Smooth muscle cell of the brain vasculature (primary cell): ENCODE measurements at regions not wholly inside any gene's neighbourhood (a gene's known extent, or its start where the extent isn't known, plus 50 kb on each side); places are given as distances from the start of the nearest gene placed in this dataset.
"Not testable (repeated sequence)": the region's sequence is repeated elsewhere in the genome, so short reads cannot be mapped to it uniquely, and the experiment has no call there.

Experiments
- DNase-seq: peaks from one replicate; pipeline ENCODE4 v3.0.0-alpha.2; 2012; ENCODE audit warnings: low read depth, low spot score

- DNase-seq, result no peak
Observed at GRCh38 chr7:4437916-4438315, 244.2 kb upstream of the FOXK1 start.

DNA sequence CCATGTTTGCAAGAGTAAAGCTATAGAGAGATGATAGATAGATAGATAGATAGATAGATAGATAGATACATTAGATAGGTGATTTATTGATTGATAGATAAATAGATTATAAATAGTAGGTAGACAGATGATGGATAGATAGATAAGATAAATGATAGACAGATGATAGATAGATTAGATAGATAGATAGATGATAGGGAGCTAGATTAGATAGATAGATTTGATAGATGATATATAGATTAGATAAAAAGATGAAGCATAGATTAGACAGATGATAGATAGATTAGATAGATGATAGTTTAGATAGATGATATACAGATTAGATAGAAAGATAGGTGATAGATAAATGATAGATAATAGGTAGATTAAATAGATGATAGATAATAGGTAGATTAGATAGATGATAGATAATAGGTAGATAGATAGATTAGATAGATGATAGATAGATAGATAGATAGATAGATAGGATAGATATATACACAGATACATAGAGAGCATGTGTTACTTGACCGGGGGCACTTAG lies 243.3 kb upstream of the FOXK1 start:
- no peak for DNase-seq

DNA sequence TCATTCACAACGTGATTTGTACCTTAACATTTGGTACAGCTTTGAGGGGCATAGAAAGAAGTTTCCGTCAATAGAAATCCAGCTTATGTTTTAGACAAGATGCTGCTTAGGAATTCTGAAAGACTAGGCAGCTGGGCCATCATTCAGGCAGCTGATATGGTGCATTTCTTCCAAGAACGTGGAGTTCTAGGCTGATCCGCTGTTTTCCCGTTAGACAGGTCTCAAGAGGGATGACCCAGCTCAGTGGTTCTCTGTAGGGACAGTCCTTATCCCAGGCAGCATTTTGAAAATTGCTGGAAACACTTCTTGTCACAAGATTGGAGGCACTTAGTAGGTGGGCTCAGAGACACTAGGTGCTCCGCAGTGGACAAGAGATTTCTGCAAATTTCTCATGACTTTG lies 242.7 kb upstream of the FOXK1 start:
- no peak for DNase-seq

DNA sequence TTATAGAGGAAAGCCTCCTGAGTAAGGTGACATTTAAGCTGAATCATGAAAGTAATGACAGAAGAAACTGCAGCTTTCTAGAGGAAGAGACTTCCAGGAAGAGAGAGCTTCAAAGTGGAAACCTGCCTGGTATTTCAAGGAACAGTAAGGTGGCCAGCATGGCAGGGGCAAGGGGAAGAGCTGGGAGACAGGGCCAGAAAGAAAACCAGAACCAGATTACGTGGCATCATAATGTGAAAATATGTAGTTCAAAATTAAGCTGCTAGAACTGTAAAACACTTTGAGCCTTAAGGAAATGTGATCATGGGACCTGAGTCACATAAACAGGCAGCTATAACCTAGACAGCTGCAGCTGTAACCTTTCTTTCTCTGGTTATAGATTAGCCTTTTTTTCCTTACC lies 238.0 kb upstream of the FOXK1 start:
- no peak for DNase-seq

GRCh38 chr7:4445777-4446176 lies 236.3 kb upstream of the FOXK1 start:
- no peak for DNase-seq

GRCh38 chr7:4449263-4449662 lies 232.8 kb upstream of the FOXK1 start:
- DNase-seq, result no peak

DNA sequence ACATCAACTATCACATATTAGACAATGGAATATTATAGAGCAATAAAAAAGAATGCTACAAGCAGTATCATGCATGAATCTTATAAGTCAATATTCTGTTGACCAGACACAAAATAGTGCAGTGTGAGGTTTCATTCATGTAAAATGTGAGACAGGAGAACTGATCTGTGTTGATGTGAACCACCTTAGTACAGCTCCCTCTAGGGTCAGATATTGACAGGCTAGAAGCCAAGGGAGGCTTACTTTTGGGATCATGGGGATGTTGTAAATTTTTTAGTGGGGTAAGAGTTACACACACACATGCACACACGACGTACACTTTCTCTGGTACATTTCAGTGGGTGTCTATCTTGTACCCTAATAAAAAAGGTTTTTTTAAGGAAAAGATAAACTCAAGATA lies 231.6 kb upstream of the FOXK1 start:
- DNase-seq, result no peak

DNA sequence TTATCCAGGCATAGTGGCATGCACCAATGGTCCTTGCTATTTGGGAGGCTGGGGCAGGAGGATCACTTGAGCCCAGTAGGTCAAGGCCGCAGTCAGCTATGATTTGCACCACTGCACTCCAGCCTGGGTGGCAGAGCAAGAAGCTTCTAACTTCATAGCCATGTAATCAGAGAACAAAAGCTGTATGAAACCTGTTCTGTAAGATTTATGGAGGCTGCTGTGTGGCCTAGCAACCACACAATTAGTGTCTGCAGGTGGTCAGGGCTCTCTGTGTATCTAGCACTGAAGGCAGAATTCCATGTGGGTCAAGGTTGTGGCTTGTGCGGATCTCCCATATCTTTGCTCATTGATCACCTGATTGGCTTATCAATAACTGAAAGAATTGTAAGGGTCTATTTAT lies 221.5 kb upstream of the FOXK1 start:
- DNase-seq, result no peak

DNA sequence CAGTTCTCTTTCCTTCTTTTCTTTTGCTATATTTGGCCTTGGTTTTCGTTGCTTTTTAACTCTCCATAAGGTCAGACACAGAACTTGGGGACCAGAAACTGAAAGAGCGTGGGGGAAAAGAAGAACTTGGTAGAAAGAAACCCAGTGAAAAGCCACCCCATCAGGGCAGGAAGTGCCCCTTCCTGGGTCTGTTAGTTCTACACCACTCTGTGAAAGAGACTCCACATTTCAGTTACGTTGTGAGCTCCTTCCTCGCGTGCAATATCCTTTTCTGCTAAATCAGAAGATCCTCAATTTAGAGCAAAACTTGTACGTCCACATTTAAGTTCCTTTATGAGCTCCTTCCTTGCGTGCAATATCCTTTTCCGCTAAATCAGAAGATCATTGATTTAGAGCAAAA lies 220.6 kb upstream of the FOXK1 start:
- no peak for DNase-seq

GRCh38 chr7:4468320-4469102 lies 213.6 kb upstream of the FOXK1 start:
- DNase-seq, result no peak

GRCh38 chr7:4470246-4470645 lies 211.8 kb upstream of the FOXK1 start:
- no peak for DNase-seq

- no peak for DNase-seq
Observed at GRCh38 chr7:4472728-4473127, 209.4 kb upstream of the FOXK1 start.

DNA sequence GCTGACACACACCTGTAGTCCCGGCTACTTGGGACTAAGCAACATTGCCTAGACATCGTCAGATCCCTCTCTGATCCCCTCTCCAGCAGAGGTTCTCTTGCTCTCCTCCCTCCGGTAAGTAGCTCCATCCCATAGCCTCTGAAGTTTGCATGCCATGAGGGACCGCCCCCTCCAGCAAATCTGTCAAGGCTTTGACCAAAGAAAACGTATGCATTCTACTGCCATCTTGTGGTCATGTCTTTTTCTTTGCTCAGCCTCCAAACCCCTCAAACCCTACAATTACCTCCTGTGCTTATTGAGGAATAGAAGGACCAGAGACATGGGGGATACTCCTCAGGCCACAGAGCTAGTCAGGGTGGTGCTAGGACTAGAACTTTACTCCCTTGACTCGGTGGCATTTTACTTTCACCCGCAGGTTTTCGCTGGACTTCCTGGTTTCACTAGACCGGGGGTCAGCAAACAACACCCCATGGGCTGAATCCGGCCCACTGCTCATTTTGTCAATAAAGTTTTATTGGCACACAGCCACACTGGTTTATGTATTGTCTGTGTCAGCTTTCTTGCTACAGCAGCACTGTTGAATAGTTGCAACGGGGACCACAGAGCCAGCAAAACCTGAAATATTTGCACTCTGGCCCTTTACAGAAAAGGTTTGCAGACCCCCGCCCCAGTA lies 202.6 kb upstream of the FOXK1 start:
- DNase-seq, result peak; percentile 10

- not testable (repeated sequence) for DNase-seq
Observed at GRCh38 chr7:4480131-4480530, 202.0 kb upstream of the FOXK1 start.

DNA sequence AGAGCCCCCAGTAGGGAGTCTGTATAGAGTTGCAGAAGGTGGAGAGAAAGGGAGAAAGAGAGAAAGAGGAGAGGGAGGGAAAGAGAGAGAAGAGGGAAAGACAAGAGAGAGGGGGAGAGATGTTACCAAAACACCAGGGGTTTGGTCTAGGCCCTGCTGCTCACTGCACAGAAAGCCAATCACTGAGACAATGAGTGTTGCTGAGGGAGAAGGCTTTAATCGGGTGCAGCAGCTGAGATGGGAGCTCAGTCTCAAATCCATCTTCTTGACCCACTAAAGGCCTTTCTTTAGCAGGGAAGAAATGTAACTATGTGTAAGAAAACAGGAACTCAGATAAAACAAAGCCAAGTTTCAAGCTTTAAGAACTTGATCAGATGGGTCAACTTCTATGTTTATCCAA lies 198.2 kb upstream of the FOXK1 start:
- DNase-seq, result no peak

GRCh38 chr7:4484545-4484944 lies 197.6 kb upstream of the FOXK1 start:
- DNase-seq, result no peak

DNA sequence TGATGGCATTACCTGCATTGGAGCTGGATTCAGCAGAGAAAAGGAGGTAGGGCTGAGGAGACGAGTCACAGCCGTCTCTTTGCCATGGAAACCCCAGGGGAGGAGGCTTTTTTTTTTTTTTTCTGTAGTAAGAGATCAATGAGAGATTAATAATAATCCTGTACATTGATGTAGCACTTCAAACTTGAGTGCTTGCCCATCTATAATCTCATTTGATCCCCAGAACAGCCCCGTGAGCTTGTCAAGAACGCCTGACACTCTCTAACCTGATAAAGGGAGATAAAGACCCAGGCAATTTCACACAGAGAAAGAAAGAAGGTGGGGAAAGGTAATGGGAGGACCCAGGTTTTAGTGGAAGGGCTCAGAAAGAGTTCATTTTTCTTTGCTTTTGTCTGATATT lies 195.2 kb upstream of the FOXK1 start:
- DNase-seq, result no peak

DNA sequence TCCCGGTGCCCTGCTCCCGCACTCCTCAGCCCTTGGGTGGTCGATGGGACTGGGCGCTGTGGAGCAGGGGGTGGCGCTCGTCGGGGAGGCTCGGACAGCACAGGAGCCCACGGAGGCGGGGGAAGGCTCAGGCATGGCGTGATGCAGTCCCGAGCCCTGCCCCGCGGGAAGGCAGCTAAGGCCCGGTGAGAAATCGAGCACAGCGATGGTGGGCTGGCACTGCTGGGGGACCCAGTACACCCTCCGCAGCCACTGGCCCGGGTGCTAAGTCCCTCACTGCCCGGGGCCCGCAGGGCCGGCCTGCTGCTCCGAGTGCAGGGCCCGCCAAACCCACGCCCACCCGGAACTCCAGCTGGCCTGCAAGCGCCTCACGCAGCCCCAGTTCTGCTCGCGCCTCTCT lies 185.2 kb upstream of the FOXK1 start:
- not testable (repeated sequence) for DNase-seq

DNA sequence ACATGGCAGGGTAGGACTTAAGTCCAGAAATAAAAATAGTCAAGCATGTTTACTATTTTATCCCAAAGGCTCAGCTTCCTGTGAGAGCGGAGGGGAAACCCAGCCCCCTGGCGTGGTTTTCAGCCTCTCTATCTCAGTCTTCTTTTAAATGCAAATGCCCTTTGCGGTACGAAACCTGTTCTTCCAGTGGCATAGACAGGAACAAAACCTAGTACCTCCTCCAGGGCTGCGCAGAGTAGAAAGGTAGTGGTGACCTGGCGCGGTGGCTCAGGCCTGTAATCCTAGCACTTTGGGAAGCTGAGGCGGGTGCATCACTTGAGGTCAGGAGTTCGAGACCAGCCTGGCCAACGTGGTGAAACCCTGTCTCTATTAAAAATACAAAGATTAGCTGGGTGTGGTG lies 181.3 kb upstream of the FOXK1 start:
- DNase-seq, result no peak

GRCh38 chr7:4507886-4508285 lies 174.2 kb upstream of the FOXK1 start:
- DNase-seq, result not testable (repeated sequence)

DNA sequence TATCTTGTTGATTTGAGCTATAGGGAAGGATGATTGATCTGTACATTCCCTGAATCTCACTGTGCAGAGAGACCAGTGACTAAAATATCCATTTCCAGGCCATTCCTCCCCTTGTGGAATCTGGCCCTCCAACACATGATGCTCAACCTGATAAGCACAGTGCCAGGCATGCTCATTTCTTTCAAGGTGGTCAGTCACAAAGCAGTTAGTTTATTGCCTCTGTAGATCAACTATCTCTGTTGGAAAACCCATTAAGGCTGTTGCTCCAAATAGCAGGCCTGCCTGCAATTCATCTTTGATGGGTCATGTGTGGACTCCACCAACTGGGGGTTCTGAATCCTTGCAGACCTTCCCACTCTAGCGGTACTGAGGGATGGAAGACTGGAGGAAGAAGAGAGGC lies 168.6 kb upstream of the FOXK1 start:
- DNase-seq, result no peak

GRCh38 chr7:4519819-4520520 lies 162.1 kb upstream of the FOXK1 start:
- DNase-seq, result no peak

GRCh38 chr7:4523219-4523618 lies 158.9 kb upstream of the FOXK1 start:
- DNase-seq, result no peak
